ENCODE measurements at regions not wholly inside any gene's neighbourhood (a gene's known extent, or its start where the extent isn't known, plus 50 kb on each side); places are given as distances from the start of the nearest gene placed in this dataset.

DNA sequence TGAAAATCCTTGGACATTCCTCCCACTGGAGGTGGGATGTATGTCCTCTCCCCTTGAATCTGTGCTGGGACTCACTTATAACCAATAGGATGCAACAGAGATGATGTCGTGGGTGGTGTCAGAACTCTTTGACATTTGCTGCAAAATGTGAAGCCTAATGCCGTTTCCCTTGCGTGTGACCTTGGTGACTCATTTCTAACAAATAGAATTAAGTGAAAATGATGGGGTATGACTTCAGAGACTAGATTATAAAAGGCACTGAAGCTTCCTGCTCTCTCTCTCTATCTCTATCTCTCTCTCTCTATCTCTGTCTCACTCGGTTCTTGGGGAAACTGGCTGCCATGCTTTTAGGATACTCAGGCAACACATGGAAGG lies 126.1 kb upstream of the STC2 start:
- Histone ChIP-seq H3K9ac (peak overlapping the region; percentile 59; the same call in 1 of the 2 replicates), H3K4me2 (no peak overlapping the region), H3K27ac (ENCODE audit: low read depth in 2 of 2, low read length in 1 of 2) (peak overlapping the region in 1 of 2 experiments; percentile 95; a peak in 2 of 4 replicates), H3K9me2 (no peaks in the 10 kb centered on the region), H3K4me3 (ENCODE audit: low read depth in 2 of 2, low read length in 1 of 2) (no peak overlapping the region), H3K79me2 (ENCODE audit: insufficient read depth) (no peaks in the 10 kb centered on the region), H4K20me1 (ENCODE audit: insufficient read depth) (no peaks in the 10 kb centered on the region), H3K36me3 (replicated peaks in 1 of 2; ENCODE audit: control insufficient read depth in 1 of 2, insufficient read depth in 2 of 2, low read length in 1 of 2) (no peaks in the 10 kb centered on the region), H3K4me1 (ENCODE audit: control insufficient read depth in 1 of 2, insufficient read depth in 2 of 2, low read depth in 1 of 2, low read length in 1 of 2) (0 out of 4 replicates have a peak, but pooled peaks cover 0 to 5% of the 10 kb centered on the region in 2 experiments), H3K27me3 (ENCODE audit: insufficient read depth) (no peaks in the 10 kb centered on the region), H3F3A (replicated peaks; ENCODE audit: insufficient read depth) (peaks cover 21% of the 10 kb centered on the region), H2AFZ (ENCODE audit: low read depth) (peak overlapping the region; percentile 44; the same call in 1 of the 2 replicates), H3K9me3 (no peaks in the 10 kb centered on the region)
- TF ChIP-seq FOXJ3 (CRISPR knock-in tag; IDR thresholded peaks at IDR 0.05) (no peak), RXRA (IDR thresholded peaks at IDR 0.05; ENCODE audit: borderline replicate concordance, low read depth) (no peak), RFX5 (IDR thresholded peaks at IDR 0.05; ENCODE audit: low read length) (no peak), GABPA (IDR thresholded peaks at IDR 0.05; ENCODE audit: low read depth) (no peak), TEAD4 (IDR thresholded peaks at IDR 0.05; ENCODE audit: borderline replicate concordance, insufficient read depth) (no peak), SMC3 (IDR thresholded peaks at IDR 0.05; ENCODE audit: low read depth, low read length) (no peak), NRF1 (IDR thresholded peaks at IDR 0.05; ENCODE audit: low read depth, low read length) (no peak)
- TF ChIP-seq, protein P1, sequence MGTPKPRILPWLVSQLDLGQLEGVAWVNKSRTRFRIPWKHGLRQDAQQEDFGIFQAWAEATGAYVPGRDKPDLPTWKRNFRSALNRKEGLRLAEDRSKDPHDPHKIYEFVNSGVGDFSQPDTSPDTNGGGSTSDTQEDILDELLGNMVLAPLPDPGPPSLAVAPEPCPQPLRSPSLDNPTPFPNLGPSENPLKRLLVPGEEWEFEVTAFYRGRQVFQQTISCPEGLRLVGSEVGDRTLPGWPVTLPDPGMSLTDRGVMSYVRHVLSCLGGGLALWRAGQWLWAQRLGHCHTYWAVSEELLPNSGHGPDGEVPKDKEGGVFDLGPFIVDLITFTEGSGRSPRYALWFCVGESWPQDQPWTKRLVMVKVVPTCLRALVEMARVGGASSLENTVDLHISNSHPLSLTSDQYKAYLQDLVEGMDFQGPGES (IDR thresholded peaks at IDR 0.05; ENCODE audit: low read depth, low read length) = no peak
- TF ChIP-seq, protein P2, sequence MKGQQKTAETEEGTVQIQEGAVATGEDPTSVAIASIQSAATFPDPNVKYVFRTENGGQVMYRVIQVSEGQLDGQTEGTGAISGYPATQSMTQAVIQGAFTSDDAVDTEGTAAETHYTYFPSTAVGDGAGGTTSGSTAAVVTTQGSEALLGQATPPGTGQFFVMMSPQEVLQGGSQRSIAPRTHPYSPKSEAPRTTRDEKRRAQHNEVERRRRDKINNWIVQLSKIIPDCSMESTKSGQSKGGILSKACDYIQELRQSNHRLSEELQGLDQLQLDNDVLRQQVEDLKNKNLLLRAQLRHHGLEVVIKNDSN (IDR thresholded peaks at IDR 0.05; ENCODE audit: borderline replicate concordance, low read depth) = no peak
- TF ChIP-seq, protein P3, sequence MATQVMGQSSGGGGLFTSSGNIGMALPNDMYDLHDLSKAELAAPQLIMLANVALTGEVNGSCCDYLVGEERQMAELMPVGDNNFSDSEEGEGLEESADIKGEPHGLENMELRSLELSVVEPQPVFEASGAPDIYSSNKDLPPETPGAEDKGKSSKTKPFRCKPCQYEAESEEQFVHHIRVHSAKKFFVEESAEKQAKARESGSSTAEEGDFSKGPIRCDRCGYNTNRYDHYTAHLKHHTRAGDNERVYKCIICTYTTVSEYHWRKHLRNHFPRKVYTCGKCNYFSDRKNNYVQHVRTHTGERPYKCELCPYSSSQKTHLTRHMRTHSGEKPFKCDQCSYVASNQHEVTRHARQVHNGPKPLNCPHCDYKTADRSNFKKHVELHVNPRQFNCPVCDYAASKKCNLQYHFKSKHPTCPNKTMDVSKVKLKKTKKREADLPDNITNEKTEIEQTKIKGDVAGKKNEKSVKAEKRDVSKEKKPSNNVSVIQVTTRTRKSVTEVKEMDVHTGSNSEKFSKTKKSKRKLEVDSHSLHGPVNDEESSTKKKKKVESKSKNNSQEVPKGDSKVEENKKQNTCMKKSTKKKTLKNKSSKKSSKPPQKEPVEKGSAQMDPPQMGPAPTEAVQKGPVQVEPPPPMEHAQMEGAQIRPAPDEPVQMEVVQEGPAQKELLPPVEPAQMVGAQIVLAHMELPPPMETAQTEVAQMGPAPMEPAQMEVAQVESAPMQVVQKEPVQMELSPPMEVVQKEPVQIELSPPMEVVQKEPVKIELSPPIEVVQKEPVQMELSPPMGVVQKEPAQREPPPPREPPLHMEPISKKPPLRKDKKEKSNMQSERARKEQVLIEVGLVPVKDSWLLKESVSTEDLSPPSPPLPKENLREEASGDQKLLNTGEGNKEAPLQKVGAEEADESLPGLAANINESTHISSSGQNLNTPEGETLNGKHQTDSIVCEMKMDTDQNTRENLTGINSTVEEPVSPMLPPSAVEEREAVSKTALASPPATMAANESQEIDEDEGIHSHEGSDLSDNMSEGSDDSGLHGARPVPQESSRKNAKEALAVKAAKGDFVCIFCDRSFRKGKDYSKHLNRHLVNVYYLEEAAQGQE (IDR thresholded peaks at IDR 0.05; ENCODE audit: low read depth, low read length) = no peak
- TF ChIP-seq, protein P4, sequence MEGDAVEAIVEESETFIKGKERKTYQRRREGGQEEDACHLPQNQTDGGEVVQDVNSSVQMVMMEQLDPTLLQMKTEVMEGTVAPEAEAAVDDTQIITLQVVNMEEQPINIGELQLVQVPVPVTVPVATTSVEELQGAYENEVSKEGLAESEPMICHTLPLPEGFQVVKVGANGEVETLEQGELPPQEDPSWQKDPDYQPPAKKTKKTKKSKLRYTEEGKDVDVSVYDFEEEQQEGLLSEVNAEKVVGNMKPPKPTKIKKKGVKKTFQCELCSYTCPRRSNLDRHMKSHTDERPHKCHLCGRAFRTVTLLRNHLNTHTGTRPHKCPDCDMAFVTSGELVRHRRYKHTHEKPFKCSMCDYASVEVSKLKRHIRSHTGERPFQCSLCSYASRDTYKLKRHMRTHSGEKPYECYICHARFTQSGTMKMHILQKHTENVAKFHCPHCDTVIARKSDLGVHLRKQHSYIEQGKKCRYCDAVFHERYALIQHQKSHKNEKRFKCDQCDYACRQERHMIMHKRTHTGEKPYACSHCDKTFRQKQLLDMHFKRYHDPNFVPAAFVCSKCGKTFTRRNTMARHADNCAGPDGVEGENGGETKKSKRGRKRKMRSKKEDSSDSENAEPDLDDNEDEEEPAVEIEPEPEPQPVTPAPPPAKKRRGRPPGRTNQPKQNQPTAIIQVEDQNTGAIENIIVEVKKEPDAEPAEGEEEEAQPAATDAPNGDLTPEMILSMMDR (IDR thresholded peaks at IDR 0.05) = no peak
- WGBS (ENCODE audit: low lambda C conversion rate) = 30% methylated on average over 3 of the region's 4 CpGs
- DNase-seq = no peak
- ChIA-PET CTCF (interaction anchor here (2.0 kb wide), 1 partner anchor 119 kb away, joined by 4 read pairs; no protein-coding TSS in a partner anchor), POLR2A (no interaction called here)
